GM06990 (cell line): ENCODE measurements at regions not wholly inside any gene's neighbourhood (a gene's known extent, or its start where the extent isn't known, plus 50 kb on each side); places are given as distances from the start of the nearest gene placed in this dataset.
A peak's percentile ranks its signal among the peaks of the same experiment; 100 is the strongest.

Experiments
- DNase-seq: peaks from one replicate; pipeline ENCODE4 v3.0.0-alpha.2; 2011; ENCODE audit not compliant: insufficient read length; ENCODE audit errors: extremely low read depth
- H3K27me3 ChIP-seq: replicated peaks from 2 replicates; pipeline ENCODE4 v1.6.0; 2011; ENCODE audit warnings: low read length; ENCODE audit not compliant: control insufficient read depth, insufficient read depth
- H3K36me3 ChIP-seq: 2 replicates; pipeline ENCODE4 v1.5.1; 2011; ENCODE audit warnings: low read length; ENCODE audit not compliant: control insufficient read depth, insufficient read depth
- H3K4me3 ChIP-seq: replicated peaks from 2 replicates; pipeline ENCODE4 v1.5.1; 2011; ENCODE audit warnings: low read depth, mild to moderate bottlenecking, control low read depth, low read length
- TF ChIP-seq, protein P1 (sequence below): IDR thresholded peaks from 2 replicates; pipeline ENCODE4 v1.5.1; 2011; ENCODE audit warnings: low read length, control low read depth, mild to moderate bottlenecking, inconsistent platforms; ENCODE audit not compliant: insufficient read depth, poor library complexity, severe bottlenecking

DNA sequence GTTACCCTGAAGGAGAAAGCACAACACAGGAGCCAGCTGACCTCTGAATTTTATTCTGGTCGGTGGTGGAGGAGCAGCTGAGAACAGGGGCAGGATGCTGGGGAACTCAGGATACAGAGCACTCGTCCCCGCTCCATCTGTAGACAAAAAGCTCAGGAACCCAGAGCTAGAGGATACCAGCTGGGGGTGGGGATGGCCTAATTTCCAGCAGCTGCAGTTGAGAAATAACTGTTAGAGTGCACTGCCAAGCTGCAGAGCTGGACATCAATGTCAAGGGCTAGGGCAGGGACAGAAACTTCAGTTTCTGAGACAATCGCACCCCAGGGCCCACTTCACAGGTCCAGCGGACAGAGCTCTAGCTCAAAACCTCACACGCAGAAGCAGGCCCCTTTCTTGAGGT, 122.1 kb upstream of the GUCY1A1 start:
- DNase-seq: no peak
- H3K4me3 ChIP-seq: no peak overlapping the region
- H3K36me3 ChIP-seq: no peaks in the 10 kb centered on the region
- TF ChIP-seq, protein P1, sequence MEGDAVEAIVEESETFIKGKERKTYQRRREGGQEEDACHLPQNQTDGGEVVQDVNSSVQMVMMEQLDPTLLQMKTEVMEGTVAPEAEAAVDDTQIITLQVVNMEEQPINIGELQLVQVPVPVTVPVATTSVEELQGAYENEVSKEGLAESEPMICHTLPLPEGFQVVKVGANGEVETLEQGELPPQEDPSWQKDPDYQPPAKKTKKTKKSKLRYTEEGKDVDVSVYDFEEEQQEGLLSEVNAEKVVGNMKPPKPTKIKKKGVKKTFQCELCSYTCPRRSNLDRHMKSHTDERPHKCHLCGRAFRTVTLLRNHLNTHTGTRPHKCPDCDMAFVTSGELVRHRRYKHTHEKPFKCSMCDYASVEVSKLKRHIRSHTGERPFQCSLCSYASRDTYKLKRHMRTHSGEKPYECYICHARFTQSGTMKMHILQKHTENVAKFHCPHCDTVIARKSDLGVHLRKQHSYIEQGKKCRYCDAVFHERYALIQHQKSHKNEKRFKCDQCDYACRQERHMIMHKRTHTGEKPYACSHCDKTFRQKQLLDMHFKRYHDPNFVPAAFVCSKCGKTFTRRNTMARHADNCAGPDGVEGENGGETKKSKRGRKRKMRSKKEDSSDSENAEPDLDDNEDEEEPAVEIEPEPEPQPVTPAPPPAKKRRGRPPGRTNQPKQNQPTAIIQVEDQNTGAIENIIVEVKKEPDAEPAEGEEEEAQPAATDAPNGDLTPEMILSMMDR: no peak
- no peaks in the 10 kb centered on the region for H3K27me3 ChIP-seq

DNA sequence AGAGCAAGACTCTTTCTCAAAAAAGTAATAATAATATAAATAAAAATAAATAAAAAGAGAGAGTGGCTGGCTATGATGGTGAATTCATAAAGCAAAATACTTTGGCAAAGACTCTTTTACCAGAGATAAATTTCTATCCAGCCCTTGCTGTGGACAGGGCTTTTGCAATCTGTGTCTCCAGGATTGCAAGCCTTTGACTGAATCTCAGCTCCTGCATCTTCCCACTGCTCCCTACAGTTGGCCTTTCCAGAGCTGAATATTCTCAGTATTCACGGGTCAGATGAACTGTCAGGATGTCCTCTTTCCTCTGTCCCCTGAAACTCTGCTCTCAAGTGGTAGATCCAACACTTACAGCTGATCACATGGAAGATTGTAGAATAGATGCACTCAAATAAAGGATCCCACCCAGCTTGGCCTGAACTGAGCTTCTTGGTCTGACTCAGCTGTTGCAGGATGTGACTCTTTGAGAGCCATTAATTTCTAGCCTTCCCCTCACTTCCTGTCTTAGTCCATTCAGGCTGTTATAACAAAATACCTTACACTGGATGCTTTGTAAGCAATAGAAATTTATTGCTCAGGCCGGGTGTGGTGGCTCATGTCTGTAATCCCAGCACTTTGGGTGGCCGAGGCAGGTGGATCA, 123.4 kb upstream of the GUCY1A1 start:
- TF ChIP-seq, protein P1: no peak
- no peak overlapping the region for H3K4me3 ChIP-seq
- no peaks in the 10 kb centered on the region for H3K36me3 ChIP-seq
- peak; percentile 6 for DNase-seq
- no peaks in the 10 kb centered on the region for H3K27me3 ChIP-seq

DNA sequence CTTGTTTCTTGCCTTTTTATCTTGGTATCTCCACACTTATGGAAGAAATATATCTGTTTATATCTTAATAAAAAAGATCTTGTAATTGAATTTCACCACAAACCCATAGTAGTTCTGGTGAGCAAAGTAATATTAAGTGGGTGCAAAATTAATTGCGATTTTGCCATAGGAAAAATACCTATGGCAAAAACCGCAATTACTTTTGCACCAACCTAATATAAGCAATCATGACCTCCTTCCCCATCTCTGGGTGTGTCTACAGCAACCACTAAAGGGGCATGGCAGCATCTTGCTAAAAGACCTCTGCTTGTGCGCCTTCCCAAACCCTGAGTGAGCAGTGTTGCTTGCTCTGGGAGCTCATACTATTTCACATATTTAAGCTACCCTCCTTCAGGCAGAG, 124.2 kb upstream of the GUCY1A1 start:
- H3K36me3 ChIP-seq: no peaks in the 10 kb centered on the region
- H3K27me3 ChIP-seq: no peaks in the 10 kb centered on the region
- DNase-seq: no peak
- TF ChIP-seq, protein P1: no peak
- H3K4me3 ChIP-seq: no peak overlapping the region

DNA sequence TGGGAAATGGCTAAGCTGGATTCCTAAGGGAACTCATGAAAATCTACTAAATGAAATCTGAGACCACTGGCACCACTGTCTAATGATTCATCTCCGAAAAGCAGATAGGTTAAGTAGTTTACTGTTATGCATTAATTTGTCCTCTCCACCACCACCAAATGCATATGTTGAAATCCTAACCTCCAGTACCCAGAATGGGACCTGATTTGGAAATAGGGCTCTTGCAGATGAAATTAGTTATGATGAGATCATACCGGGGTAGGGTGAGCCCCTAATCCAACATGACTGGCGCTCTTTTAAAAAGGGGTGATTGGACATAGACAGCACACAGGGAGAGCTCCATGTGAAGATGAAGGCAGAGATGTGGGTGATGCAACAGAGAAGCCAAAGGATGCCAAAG, 124.9 kb upstream of the GUCY1A1 start:
- TF ChIP-seq, protein P1: no peak
- no peak for DNase-seq
- H3K36me3 ChIP-seq: no peaks in the 10 kb centered on the region
- no peaks in the 10 kb centered on the region for H3K27me3 ChIP-seq
- H3K4me3 ChIP-seq: no peak overlapping the region

DNA sequence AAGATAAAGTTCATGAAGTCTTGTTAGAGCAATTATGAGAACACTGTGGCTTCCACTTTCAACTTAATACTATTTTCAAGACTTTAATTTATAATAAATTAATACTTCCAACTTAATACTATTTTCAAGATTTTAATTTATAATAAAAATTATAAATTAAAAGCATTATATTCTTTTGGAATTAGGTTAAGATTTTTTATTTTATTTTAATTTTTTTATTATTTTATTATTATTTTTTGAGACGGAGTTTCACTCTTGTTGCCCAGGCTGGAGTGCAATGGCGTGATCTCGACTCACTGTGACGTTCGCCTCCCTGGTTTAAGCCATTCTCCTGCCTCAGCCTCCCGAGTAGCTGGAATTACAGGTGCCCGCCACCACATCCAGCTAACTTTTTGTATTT, 126.0 kb upstream of the GUCY1A1 start:
- Histone ChIP-seq H3K4me3 (no peak overlapping the region), H3K27me3 (no peaks in the 10 kb centered on the region), H3K36me3 (no peaks in the 10 kb centered on the region)
- TF ChIP-seq, protein P1: no peak
- no peak for DNase-seq

DNA sequence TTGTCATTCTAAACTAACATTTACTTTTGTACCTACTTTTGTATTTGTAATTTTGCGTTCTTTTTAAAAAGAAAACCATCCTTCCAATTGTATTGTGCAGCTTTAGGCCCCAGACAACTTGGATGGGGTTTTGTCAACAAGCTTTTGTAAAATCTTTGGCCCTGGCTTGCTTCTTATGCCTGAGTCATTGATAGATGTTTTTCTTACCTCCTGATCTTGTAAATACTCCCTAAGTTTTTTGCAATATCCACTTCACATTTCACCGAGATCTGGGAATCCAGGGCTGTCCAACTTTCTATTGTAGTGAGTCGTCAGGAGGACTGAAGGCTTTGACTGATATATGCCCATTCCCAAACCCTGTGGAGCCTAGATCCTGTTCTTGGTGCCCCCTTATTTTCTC, 126.9 kb upstream of the GUCY1A1 start:
- DNase-seq: no peak
- Histone ChIP-seq H3K4me3 (no peak overlapping the region), H3K36me3 (no peaks in the 10 kb centered on the region), H3K27me3 (no peaks in the 10 kb centered on the region)
- TF ChIP-seq, protein P1: no peak
